Retina (tissue), 1 donor: ENCODE measurements at regions not wholly inside any gene's neighbourhood (a gene's known extent, or its start where the extent isn't known, plus 50 kb on each side); places are given as distances from the start of the nearest gene placed in this dataset.
"Not testable (repeated sequence)": the region's sequence is repeated elsewhere in the genome, so short reads cannot be mapped to it uniquely, and the experiment has no call there.

Experiments
- DNase-seq: peaks from one replicate; pipeline ENCODE4 v3.0.0-alpha.2; 2016

DNA sequence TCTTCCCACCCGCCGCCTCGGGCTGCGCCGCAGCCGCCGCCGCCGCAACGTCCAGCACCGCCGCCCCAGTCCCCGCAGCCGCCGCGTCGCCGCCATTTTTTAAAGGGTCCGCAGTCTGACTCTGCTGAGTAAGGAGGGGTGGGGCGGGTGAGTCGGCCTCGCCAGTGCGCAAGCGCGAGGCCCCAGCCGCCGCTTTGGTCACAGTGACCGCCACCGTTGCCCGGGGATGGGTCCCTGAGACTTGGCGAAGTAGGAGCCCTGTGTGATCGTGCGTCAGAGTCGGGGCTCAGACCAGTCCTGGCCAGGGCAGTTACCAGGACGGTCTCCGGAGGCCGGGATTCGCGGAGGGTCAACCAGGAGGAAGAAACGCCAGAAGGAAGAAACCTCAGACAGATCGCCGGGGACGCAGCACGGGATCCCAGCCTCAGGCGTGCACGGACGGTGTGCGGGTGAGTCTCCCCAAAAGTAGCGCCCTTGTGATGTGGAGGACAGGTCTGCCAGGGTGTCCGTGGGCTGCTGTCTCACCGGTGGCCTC is 1414.2 kb upstream of the PCDH10 start:
- DNase-seq = not testable (repeated sequence)

DNA sequence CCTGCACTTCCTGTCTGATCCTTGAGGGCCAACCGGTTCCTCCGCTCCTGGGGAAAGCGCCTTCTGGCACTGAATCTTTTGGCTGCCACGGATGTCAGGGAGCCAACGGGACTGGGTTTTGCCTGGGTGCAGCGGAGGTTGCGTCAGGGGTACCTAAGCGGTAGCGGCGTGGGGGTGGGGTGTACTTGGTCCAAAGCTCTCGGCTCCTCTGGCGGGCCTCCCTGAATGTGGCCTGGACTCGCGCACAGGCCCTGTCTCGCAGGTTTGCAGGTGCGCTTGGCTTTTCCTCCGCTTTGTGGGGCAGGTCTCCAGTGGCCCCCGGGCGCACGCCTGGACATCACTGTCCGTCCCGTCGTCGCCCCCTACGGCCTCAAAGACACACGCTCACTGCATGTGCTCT is 1410.1 kb upstream of the PCDH10 start:
- not testable (repeated sequence) for DNase-seq

DNA sequence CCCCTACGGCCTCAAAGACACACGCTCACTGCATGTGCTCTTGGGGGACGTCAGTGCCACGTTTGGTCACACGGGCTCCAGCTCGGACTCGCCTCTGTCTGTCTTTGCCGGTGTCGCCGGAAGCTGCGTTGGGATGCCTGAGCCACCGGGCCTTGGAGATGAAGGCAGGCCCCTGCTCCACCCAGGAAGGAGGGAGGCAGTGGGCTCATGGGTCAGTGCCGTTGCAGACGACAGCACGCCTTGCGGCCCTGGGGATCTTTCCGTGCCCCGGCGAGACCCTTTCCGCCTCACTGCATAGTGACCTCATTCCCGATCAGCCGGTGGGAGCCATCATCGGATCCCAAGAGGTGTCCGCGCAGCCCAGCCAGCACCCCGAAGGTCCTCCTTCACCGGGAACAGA is 1407.3 kb upstream of the PCDH10 start:
- DNase-seq = not testable (repeated sequence)

DNA sequence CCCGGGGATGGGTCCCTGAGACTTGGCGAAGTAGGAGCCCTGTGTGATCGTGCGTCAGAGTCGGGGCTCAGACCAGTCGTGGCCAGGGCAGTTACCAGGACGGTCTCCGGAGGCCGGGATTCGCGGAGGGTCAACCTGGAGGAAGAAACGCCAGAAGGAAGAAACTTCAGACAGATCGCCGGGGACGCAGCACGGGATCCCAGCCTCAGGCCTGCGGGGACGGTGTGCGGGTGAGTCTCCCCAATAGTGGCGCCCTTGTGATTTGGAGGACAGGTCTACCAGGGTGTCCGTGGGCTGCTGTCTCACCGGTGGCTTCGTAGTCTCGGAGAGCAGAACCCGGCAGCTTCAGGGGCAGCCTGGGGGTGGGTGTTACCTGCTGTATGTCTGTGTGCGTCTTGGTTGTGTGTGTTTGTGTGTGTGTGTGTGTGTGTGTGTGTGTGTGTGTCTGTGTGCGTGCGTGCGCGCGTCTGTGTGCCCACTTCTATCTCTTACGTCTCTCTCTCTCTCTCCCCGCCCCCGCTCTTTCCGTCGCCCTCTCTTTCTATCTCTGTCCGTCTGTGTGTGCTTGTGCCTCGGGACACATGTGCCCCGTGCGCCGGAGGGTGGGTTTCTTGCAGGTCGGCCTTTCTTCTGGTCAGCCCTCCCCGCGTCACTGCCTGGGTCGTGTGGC is 1406.4 kb upstream of the PCDH10 start:
- DNase-seq = not testable (repeated sequence)

DNA sequence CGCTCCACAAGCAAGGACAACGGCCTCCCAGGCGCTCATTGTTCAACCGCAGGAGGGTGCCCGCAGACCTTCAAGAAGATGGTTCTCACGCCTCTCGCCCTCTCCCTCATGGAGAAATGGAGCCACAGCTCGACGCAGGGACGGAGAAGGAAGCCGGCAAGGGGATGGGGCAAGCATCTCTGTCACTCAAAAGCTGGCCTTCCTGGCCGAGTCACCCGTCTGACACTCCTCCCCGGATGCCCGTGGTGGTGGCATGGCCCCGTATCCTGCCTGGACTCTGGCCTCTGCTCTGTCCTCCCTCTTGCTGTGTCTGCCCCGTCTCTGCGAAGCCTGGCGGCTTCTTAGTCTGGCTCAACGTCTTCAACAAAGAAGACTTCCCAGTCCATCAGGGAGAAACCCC is 1405.7 kb upstream of the PCDH10 start:
- DNase-seq = not testable (repeated sequence)

DNA sequence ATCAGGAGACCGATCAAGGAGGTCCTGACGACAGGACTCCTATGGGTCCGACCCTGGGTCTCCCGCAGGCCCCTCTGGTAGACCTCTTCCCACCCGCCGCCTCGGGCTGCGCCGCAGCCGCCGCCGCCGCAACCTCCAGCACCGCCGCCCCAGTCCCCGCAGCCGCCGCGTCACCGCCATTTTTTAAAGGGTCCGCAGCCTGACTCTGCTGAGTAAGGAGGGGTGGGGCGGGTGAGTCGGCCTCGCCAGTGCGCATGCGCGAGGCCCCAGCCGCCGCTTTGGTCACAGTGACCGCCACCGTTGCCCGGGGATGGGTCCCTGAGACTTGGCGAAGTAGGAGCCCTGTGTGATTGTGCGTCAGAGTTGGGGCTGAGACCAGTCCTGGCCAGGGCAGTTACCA is 1401.9 kb upstream of the PCDH10 start:
- DNase-seq = not testable (repeated sequence)

DNA sequence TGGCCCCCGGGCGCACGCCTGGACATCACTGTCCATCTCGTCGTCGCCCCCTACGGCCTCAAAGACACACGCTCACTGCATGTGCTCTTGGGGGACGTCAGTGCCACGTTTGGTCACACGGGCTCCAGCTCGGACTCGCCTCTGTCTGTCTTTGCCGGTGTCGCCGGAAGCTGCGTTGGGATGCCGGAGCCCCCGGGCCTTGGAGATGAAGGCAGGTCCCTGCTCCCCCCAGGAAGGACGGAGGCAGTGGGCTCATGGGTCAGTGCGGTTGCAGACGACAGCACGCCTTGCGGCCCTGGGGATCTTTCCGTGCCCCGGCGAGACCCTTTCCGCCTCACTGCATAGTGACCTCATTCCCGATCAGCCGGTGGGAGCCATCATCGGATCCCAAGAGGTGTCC is 1399.9 kb upstream of the PCDH10 start:
- not testable (repeated sequence) for DNase-seq

DNA sequence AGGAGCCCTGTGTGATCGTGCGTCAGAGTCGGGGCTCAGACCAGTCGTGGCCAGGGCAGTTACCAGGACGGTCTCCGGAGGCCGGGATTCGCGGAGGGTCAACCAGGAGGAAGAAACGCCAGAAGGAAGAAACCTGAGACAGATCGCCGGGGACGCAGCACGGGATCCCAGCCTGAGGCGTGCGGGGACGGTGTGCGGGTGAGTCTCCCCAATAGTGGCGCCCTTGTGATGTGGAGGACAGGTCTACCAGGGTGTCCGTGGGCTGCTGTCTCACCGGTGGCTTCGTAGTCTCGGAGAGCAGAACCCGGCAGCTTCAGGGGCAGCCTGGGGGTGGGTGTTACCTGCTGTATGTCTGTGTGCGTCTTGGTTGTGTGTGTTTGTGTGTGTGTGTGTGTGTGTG is 1399.1 kb upstream of the PCDH10 start:
- not testable (repeated sequence) for DNase-seq

DNA sequence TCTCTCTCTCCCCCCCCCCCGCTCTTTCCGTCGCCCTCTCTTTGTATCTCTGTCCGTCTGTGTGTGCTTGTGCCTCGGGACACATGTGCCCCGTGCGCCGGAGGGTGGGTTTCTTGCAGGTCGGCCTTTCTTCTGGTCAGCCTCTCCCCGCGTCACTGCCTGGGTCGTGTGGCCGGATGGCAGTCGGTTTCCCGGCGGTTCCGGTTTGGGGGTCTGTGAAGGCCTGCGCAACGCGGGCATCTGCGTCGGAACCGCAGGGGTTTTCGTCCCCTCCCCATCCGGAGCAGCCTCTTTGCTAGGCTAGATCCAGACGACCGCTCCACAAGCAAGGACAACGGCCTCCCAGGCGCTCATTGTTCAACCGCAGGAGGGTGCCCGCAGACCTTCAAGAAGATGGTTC is 1398.6 kb upstream of the PCDH10 start:
- not testable (repeated sequence) for DNase-seq

DNA sequence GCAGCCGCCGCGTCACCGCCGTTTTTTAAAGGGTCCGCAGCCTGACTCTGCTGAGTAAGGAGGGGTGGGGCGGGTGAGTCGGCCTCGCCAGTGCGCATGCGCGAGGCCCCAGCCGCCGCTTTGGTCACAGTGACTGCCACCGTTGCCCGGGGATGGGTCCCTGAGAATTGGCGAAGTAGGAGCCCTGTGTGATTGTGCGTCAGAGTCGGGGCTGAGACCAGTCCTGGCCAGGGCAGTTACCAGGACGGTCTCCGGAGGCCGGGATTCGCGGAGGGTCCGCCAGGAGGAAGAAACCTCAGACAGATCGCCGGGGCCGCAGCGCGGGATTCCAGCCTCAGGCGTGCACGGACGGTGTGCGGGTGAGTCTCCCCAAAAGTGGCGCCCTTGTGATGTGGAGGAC is 1386.9 kb upstream of the PCDH10 start:
- not testable (repeated sequence) for DNase-seq

DNA sequence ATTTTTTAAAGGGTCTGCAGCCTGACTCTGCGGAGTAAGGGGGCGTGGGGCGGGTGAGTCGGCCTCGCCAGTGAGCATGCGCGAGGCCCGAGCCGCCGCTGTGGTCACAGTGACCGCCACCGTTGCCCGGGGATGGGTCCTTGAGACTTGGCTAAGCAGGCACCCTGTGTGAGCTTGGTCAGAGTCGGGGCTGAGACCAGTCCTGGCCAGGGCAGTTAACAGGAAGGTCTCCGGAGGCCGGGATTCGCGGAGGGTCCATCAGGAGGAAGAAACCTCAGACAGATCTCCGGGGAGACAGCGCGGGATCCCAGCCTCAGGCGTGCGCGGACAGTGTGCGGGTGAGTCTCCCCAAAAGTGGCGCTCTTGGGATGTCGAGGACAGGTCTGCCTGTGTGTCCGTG is 1384.4 kb upstream of the PCDH10 start:
- DNase-seq = no peak

DNA sequence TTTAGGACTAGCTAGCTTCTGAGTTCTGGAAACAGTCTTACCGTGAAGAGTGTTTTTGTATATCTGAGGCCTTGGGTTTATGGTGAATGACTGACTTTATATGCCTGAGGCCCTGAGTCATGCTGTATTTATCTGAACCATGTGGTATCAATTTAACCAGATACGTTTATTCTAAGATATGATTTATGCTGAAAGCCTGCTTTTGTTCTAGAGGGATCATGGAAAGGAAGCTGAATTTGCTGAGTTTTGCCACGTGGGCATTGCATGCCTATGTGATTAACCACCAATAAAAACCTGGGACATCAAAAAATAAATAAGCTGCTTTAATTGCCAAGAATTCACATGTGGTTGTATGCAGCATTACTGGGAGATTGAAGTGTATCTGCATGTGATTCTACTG is 1374.7 kb upstream of the PCDH10 start:
- not testable (repeated sequence) for DNase-seq

DNA sequence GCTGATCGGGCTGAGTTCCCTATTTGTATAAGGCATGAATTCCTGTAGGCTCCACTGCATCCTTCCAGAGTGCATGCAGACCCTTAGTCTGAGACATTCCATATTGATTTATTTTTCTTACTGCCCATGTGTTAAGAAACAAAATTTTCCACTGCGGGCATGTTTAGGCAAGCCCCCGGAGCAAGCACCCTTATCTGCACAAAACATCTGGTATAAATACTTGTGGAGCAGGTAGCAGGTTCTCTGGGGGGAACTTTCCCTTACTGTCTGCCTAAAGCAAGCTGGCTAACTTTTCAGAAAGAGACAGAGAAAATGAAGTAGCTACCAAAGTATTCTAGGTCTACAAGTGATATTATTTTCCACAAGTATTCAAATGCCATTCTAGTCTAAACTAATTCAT is 1338.5 kb upstream of the PCDH10 start:
- not testable (repeated sequence) for DNase-seq
